Dedifferentiated amniotic fluid mesenchymal stem cell (primary cell): ENCODE measurements at regions not wholly inside any gene's neighbourhood (a gene's known extent, or its start where the extent isn't known, plus 50 kb on each side); places are given as distances from the start of the nearest gene placed in this dataset.
"Not testable (repeated sequence)": the region's sequence is repeated elsewhere in the genome, so short reads cannot be mapped to it uniquely, and the experiment has no call there.

Experiments
- DNase-seq: peaks from one replicate; pipeline ENCODE4 v3.0.0-alpha.2; 2016; ENCODE audit errors: extremely low spot score

GRCh38 chr5:21603796-21604195, 1249.3 kb downstream of the CDH12 start:
- DNase-seq: no peak

- DNase-seq: no peak
Observed at GRCh38 chr5:21594566-21594965, 1258.6 kb downstream of the CDH12 start.

- DNase-seq: no peak
Observed at GRCh38 chr5:21593261-21593660, 1259.9 kb downstream of the CDH12 start.

GRCh38 chr5:21581508-21581907, 1271.6 kb downstream of the CDH12 start:
- DNase-seq: no peak

GRCh38 chr5:21574961-21575360, 1278.2 kb downstream of the CDH12 start:
- DNase-seq: no peak

GRCh38 chr5:21574438-21574837, 1278.7 kb downstream of the CDH12 start:
- DNase-seq: no peak

GRCh38 chr5:21573416-21574314, 1279.5 kb downstream of the CDH12 start:
- no peak for DNase-seq

GRCh38 chr5:21571196-21571595, 1281.9 kb downstream of the CDH12 start:
- not testable (repeated sequence) for DNase-seq

- not testable (repeated sequence) for DNase-seq
Observed at GRCh38 chr5:21559109-21559508, 1294.0 kb downstream of the CDH12 start.

GRCh38 chr5:21552263-21552662, 1300.9 kb downstream of the CDH12 start:
- not testable (repeated sequence) for DNase-seq

GRCh38 chr5:21550916-21551315, 1302.2 kb downstream of the CDH12 start:
- DNase-seq: not testable (repeated sequence)

GRCh38 chr5:21547656-21548055, 1305.5 kb downstream of the CDH12 start:
- not testable (repeated sequence) for DNase-seq

- not testable (repeated sequence) for DNase-seq
Observed at GRCh38 chr5:21535114-21535513, 1318.0 kb downstream of the CDH12 start.

- DNase-seq: not testable (repeated sequence)
Observed at GRCh38 chr5:21521157-21521556, 1332.0 kb downstream of the CDH12 start.

GRCh38 chr5:21496926-21497325, 1356.2 kb downstream of the CDH12 start:
- not testable (repeated sequence) for DNase-seq

GRCh38 chr5:21496056-21496455, 1357.1 kb downstream of the CDH12 start:
- DNase-seq: not testable (repeated sequence)

GRCh38 chr5:21495235-21495634, 1357.9 kb downstream of the CDH12 start:
- not testable (repeated sequence) for DNase-seq

GRCh38 chr5:21494033-21494432, 1359.1 kb downstream of the CDH12 start:
- DNase-seq: not testable (repeated sequence)

GRCh38 chr5:21491182-21491581, 1362.0 kb downstream of the CDH12 start:
- not testable (repeated sequence) for DNase-seq

GRCh38 chr5:21488828-21489227, 1364.3 kb downstream of the CDH12 start:
- DNase-seq: not testable (repeated sequence)

GRCh38 chr5:21485458-21486000, 1367.6 kb downstream of the CDH12 start:
- not testable (repeated sequence) for DNase-seq

GRCh38 chr5:21484498-21484889, 1368.7 kb downstream of the CDH12 start:
- DNase-seq: not testable (repeated sequence)
